CD1c-positive myeloid dendritic cell (primary cell): ENCODE measurements at regions not wholly inside any gene's neighbourhood (a gene's known extent, or its start where the extent isn't known, plus 50 kb on each side); places are given as distances from the start of the nearest gene placed in this dataset.
"Not testable (repeated sequence)": the region's sequence is repeated elsewhere in the genome, so short reads cannot be mapped to it uniquely, and the experiment has no call there.

Experiments
- DNase-seq: peaks from one replicate; pipeline ENCODE4 v3.0.0-alpha.2; 2016; ENCODE audit errors: extremely low spot score

DNA sequence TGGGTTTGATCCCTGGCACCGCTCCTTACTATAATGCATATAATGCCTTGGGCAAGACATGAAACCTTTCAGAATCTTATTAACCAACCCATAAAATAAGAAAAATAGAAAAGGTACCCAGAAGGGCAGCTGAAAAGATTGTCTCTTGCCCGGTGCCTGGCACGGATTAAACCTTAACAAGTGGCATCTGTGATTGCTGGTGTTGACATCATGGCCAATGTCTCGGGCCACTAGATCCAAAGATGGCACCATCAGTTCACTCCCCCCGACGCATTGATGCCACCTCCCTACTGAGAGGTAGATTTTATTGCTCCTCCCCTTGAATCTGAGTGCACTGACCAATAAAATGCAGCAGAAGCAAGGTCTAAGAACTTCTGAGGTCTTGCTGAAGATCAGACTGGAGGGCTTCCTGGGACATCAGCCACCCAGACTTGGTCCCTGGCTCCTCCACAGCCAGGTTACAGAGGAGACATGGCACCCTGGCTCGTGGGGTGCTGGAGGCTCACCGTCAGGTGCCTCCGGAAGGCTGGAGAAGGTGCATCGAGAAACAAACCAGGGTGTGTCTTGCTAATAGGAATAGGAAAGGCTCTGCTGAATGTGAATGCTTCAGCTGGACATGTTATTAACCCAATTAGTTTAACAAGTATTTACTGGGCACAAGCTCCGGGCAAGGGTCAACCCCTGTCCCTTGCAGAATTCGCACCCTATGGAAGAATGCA lies 80.0 kb upstream of the COL5A1 start:
- DNase-seq = no peak

DNA sequence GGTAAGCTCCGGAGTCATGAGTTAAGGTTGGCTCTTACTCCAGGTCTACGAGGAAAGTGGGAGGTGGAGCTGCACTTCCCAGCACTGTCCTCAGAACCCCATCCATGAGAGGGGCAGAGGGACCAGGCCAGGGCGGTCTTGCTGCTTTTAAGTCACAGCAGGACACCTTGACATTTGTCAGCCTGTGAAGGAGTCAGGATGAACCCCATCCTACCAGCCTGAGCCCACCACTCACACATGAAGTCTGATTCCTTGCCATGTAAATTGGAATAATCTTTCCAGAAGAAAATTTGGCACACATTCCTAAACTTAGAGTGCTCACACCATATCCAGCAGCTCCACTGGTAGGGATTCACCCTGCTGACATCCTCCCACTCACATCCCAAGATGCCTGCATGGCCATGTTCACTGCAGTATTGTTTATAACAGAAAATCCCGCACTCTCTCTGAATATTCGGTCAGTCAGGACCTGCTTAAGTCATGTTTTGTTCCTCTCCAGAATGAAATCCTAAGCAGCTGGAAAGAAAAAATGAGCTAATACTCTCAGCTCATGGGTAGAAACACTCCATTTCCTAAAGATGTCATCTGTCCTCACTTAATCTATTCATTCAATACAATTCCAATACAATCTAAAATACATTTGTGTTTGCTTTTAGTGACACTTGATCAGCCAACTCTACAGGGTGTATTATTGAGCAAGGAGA lies 79.3 kb upstream of the COL5A1 start:
- DNase-seq = no peak

DNA sequence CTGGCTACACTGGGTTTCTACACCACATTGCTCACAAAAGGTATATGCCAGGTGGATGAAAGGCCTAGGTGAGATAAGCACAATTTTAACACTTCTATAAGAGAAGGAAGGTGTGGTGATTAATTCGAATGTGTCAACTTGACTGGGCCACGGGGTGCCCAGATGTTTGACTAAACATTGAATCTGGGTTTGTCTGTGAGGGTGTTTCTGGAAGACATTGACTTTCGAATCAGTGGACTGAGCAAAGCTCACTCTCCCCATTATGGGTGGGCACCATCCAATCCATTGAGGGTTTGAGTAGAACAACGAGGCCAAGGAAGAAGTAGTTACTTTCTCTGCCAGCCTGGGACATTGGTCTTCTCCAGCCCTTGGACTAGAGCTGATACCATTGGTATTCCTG lies 78.2 kb upstream of the COL5A1 start:
- DNase-seq = no peak

DNA sequence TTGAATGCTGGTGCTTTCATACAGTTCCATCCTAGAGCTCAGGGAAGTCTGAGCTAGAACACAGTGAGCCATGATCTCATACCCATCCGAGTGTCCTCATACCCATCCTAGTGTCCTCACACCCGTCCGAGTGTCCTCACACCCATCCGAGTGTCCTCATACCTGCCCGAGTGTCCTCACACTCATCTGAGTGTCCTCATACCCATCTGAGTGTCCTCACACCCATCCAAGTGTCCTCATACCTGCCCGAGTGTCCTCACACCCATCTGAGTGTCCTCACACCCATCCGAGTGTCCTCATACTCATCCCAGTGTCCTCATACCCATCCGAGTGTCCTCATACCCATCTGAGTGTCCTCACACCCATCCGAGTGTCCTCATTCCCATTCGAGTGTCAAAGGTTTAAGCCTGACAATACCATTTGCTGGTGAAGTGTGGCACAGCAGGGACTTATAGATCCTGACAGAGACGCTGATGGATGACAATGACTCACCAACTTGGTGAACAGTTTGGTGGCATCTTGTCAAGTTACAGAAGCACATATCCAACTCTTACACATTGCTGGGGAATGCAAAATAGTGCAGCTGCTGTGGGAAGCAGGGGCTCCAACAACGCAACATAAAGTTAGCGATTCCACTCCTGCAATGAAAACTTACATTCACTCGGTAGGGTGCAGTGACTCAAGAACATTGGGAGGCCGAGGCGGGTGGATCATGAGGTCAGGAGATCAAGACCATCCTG lies 77.0 kb upstream of the COL5A1 start:
- no peak for DNase-seq

DNA sequence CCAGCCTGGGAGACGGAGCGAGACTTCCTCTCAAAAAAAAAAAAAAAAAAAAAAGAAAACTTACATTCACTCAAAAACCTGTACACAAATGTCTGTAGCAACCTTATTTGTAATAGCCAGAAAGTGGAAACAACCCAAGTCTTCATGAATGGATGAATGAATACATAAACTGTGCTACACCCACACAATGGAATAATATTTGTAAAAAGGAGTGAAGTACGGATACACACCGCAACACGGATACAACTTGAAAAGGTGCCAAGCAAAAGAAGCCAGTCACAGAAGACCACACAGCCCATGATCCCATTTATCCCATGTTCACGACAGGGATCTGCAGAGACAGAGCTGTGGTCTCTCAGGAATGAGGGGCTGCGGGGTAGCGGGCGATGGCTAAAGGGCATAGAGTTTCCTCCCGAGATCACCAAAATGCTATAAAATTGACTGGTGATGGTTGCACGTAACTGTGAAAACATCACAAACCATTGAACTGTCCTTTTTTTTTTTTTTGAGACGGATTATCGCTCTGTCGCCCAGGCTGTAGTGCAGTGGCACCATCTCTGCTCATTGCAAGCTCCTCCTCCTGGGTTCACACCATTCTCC lies 76.2 kb upstream of the COL5A1 start:
- DNase-seq = no peak

DNA sequence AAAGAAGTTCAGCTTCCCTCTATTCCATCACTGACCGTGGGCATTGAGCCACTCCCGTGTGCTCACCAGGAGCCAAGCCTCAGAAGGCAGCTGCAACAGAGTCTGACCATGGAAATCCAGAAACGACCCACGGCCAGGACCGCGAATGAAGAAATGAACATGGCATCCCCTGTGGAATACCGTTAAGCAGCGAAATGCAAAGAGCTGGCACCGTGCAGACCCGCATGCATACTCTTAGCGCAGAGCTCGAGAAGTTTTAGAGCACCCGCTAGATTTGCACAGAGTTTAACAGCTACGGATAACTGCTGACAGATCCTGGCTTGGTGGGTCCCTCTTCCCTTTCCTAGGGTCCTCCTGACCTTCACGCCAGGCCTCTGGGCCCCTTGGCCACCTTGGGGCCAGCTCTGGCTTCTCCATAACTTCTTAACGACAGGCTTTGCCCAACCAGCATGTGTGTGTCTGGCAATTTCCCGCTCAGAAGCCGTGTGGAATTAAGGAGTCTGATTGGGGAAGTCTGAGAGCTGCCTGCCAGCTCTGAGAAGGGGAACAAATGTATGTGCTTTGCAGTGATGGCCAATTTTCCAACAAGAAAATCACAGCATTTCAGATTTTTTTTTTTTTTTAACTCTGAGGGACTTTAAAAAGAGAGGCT lies 75.3 kb upstream of the COL5A1 start:
- DNase-seq = no peak

DNA sequence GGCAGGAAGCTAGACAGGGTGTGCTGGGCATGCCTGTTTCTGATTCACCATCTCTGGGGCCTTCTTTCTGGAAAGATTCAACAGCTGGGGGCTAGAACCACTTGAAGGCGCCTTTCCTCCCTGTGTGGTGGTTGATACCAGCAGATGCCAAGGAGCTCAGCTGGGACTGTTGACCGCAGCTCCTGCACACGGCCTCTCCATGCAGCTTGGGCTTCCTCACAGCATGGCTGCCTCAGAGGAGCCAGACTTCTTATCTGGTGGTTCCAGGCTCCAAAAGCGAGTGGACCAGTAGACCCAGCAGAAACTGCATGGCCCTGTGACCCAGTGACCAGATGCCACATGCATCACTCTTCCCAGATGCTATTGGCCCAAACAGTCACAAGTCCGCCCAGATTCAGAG lies 74.7 kb upstream of the COL5A1 start:
- no peak for DNase-seq

DNA sequence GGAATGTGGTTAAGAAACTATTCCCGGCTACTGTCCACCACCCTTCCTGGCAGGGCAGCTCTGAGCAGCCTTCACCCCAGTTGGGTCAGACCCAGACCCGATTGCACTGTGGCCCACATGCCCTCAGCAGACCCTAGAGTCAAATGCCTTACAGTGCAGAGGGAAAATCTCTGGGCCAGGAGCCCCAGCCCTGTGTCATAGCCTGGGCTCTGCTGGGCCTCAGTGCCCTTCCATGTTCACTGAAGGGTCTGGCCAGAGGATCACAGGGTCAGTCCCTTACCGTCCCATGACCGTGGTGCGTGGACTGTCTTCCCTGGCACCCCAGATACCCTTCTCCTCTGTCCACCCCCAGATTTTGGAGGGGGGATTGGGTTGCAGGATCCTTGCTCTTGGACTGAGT lies 73.5 kb upstream of the COL5A1 start:
- no peak for DNase-seq

DNA sequence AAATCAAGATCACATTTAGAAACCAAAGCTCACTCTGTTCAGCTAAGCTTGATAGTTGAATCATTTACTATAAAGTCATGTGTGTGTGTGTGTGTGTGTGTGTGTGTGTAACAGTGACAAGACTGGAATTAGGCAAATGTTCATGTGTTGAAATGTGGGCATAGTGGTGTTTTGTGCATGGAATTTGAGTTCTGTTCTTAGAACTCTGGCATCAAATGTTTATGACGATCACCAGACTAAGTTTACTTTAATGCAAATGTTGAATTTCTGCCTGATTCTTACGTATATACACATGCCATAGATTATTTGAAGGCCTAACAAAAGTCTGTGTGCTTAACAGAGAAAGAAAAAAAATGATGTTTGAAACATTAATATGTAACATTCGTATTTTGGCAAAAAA lies 72.8 kb upstream of the COL5A1 start:
- no peak for DNase-seq

DNA sequence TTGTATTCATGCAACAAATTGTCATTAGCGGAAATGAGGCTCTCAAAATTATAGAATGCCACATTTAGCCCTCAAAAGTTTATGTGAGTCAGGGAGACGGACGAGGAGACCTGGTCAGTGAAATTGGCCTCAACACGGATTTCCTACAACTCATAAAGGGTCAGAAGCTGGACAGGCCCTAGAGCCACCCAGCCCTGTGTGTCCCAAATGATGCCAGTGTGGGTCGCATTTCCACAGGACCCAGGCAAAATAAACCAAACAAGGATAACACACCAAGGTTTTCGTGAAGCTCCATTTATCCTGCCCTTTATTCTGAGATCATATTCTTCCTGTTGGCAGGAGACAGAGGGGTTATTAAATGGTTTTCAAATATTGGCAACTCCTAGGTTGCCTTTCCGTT lies 72.0 kb upstream of the COL5A1 start:
- DNase-seq = no peak

DNA sequence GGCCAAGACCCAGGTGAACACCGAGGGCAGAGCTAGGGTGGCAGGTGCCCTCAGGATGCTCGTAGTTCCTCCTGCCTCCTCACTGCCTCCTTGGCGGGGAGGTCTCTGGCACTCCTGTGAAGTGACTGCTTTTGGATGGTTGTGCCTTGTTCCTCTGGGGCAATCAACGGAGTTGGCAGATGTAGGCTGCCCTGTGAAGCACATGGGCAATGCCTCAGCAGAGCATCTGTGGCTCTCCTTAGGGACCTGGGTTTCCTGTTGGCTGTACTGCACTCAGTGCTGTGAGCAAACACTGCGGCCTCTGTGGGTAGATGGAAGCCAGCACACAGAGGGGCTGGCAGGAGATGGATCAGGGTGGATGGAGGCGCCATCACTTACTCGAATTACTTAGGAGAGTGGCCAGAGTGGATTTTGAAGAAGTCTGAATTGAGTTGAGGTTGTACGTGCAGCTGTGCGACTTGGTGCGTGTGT lies 71.4 kb upstream of the COL5A1 start:
- no peak for DNase-seq

DNA sequence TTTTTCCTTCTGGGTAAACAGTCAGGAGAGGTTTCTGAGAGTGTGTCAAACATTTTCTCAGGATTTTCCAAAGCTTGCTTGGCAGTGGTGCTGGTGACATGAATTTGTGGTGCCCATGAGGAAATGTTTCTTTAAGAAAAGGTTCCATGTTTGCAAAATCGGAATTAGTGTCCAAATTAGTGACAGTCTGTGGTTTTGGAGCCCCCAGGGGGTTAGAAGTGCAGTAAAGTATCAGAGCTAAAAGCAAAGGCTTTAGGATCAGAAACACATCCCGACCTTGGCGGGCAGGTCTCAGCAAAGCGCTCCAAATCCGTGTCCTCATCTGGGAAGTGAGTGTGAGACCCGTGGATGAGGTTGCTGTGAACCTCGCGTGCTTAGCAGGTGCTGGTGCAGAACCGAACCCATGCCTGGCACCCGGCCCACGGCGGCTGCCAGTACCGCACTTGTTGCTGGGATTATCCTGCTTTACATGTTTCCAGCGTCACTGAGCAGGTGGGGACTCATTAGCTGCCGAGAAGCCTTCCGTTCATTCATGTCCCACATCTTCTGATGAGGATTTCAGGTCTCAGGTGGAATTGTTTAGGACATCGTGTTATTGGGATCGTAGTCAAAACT lies 70.8 kb upstream of the COL5A1 start:
- DNase-seq = no peak

DNA sequence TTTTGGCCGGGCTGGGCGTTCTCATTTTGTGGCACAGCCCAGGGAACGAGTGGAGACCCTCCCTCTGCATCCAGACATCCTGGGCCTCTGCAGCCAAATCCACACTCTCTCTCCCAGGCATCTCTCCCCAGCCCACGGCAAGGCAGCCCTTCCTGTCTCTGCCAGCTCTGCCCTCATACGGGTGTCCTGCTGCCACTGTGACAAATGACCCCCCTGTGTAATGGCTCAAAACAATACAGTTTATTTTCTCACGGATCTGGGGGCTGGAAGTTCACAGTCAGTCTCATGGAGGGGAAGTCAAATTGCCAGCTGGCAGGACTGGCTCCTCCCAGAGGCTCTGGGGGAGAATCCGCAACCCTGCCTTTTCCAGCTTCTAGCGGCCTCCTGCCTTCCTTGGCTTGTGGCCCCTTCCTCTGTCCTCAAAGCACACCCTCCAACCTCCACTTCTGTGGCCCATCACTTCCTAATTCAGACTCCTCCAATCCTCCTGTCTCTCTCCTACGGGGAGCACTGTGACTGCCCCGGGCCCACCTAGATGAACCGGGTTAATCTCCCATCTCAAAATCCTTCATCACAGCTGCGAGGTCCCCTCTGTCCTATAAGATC lies 70.2 kb upstream of the COL5A1 start:
- DNase-seq = no peak

DNA sequence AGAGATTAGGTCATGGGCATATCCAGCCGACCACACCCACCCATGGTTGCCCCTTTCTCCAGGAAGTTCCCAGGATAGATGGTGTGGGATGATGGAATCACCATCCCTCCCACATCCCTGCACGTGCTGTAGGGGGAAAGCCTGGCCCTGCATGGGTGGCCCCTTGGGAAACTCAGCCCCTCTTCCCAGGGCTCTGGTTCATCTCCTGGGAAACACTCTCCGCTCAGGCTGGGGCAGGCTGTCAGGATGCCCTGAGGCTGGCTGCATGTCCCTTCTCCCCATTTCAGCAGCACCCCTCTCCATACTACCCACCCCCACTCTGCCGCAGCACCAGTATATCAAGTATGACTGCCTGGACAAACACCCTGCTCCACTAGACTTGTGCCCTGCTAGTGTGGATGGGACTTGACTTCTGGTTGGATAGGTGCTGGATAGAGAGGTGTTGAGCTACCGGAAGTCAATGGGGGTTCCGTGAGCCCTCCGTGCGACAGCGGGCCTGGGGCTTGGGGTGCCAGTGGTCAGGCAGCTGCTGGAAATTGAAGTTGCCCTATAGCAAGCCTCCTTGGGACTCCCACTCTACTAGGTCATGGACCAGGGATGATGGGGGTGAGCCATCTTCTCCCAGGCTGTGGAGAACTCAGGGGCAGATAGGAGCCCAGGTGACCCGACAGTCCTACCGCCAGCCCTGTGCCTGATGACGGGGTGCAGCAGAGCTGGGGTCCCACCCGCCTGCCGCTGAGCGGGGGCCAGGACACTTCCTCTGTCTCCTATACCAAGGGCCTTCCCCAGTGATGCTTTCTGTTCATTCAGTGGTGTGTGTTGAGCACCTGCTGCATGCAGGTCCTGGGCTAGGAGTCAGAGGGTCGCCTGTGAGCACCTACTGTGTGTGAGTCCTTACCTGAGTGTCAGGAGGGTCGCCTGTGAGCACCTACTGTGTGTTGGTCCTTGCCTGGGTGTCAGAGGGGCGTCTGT lies 69.4 kb upstream of the COL5A1 start:
- no peak for DNase-seq

DNA sequence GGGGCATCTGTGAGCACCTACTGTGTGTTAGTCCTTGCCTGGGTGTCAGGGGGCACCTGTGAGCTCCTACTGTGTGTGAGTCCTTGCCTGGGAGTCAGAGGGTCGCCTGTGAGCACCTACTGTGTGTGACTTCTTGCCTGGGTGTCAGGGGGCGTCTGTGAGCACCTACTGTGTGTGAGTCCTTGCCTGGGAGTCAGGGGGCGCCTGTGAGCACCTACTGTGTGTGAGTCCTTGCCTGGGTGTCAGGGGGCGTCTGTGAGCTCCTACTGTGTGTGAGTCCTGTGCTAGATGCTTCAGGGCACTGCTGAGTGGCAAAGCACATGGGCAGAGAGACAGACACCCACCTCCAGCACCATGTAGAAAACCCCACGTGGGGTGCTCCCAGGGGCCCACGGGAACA lies 66.9 kb upstream of the COL5A1 start:
- DNase-seq = not testable (repeated sequence)

DNA sequence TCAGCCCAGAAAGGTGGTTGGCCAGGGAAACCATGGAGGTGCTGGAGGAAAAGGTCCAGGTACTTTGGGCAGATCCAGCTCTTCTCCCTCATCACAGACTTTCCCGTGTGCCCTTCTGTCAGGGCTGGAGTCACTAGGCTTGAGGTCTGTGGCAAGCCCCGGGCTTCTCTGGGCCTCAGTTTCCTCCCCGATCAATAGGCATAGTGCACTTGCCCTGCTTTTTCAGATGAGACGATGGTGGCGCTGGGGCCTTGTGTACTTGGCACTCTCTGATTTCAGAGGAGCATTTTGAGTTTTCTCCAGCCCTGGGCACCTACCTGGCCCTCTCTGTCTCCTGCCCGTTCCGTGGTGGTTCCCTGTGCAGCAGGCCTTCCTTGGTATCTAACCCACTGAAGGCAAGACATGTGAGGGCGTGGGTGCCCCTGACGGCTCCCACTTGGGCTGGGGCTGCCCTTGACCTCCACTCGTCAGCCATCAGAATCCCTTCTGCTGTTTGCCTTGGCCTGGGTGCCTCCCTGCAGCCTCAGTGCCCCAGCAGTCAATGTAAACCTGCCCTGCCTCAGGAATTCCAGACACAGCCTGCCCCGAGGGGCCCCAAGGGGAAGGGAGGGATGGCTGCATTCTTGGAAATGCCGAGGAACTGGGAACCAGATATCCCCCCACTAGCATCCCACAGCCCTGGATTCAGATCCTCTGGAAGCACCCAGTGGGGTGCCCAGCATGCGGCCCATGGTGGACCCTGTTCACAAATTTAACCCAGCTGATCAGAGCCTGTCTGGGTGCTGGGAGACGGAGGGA lies 66.3 kb upstream of the COL5A1 start:
- DNase-seq = no peak

DNA sequence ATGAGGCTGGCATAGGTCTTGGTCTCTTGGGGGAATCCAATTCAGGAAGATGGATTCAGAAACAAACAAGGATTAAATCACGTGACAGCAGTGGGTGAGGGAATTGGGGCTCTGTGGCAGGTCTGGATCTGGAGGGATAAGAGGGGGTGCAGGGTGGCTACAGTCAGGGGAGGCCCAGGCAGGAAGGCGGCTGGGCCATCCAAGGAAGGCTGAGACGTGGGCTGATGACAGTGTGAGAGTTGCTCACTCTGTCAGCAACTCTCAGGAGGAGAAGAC lies 65.8 kb upstream of the COL5A1 start:
- no peak for DNase-seq

DNA sequence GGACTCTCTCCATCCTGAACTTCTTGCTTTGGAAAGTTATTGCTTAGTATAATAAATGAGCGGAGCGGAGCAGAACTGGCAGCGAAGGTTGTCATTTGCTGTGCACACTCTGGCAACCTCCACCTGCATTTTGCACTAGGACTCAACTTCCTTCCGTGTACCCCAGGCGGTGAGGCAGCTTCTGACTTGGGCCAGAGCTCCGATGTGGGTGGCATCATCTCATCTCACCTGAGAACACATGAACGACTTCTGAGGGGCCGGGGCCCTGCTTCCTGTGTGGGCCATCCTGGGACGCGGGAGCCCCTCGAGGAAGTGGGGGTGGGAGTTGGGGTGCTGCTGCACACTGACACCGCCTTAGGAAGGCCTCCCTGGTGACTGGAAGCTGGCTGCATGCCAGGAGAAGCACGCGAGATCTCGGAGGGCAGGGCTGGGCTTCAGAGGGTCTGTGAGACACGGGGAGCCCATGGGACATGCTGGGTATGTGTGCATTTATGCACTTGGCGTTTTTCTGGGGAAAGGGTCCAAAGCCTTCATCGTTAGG lies 56.5 kb upstream of the COL5A1 start:
- DNase-seq = no peak
